Activated CD8-positive, alpha-beta T cell treated with anti-CD3 and anti-CD28 coated beads for 36 hours (primary cell): ENCODE measurements at regions not wholly inside any gene's neighbourhood (a gene's known extent, or its start where the extent isn't known, plus 50 kb on each side); places are given as distances from the start of the nearest gene placed in this dataset.

ENCODE experiments used
- ATAC-seq: fragments of 200-7000 bp; cut with Tn5 transposase; one replicate; pipeline ENCODE4 v1.10.0; 2021; ENCODE audit warnings: mild to moderate bottlenecking, moderate library complexity
- CTCF ChIA-PET: fragments of 350-600 bp; sonication (Branson Sonifier 250); formaldehyde crosslinking; loops from one replicate; lab custom pipeline; 2021; ENCODE audit warnings: antibody characterized with exemption; lab: Charles Lee
- POLR2A ChIA-PET: fragments of 350-600 bp; sonication (Branson Sonifier 250); formaldehyde crosslinking; loops from one replicate; lab custom pipeline; 2021; ENCODE audit warnings: antibody characterized with exemption; lab: Charles Lee
- DNase-seq: peaks from one replicate; pipeline ENCODE4 v3.0.0-alpha.2; 2020
- H3K27ac Mint-ChIP-seq: one replicate; pipeline ENCODE4 v1.8.0; 2021; ENCODE audit warnings: mild to moderate bottlenecking, mixed read lengths
- H3K27me3 Mint-ChIP-seq: one replicate; pipeline ENCODE4 v1.8.0; 2021; ENCODE audit warnings: mixed read lengths
- H3K36me3 Mint-ChIP-seq: one replicate; pipeline ENCODE4 v1.8.0; 2021; ENCODE audit warnings: low read depth, mixed read lengths
- H3K4me1 Mint-ChIP-seq: one replicate; pipeline ENCODE4 v1.8.0; 2021; ENCODE audit warnings: low read depth, mixed read lengths
- H3K4me3 Mint-ChIP-seq: one replicate; pipeline ENCODE4 v1.8.0; 2021; ENCODE audit warnings: mild to moderate bottlenecking, moderate library complexity, mixed read lengths
- H3K9me3 Mint-ChIP-seq: one replicate; pipeline ENCODE4 v1.8.0; 2021; ENCODE audit warnings: mixed read lengths
- intact Hi-C: fragments of 100-400 bp; cut with micrococcal nuclease; formaldehyde crosslinking; loops from one replicate; pipeline ENCODE4 v1.10.0; 2022
- TF ChIP-seq, protein P1 (sequence below): fragments of 200-600 bp; IDR thresholded peaks from one replicate; pipeline ENCODE4 v1.8.0; 2022; ENCODE audit warnings: antibody characterized with exemption, mild to moderate bottlenecking

- Mint-ChIP-seq H3K4me1 (no peaks in the 10 kb centered on the region), H3K27ac (no peak overlapping the region), H3K36me3 (no peaks in the 10 kb centered on the region), H3K4me3 (no peak overlapping the region), H3K27me3 (peaks cover 15% of the 10 kb centered on the region), H3K9me3 (no peaks in the 10 kb centered on the region)
- TF ChIP-seq, protein P1, sequence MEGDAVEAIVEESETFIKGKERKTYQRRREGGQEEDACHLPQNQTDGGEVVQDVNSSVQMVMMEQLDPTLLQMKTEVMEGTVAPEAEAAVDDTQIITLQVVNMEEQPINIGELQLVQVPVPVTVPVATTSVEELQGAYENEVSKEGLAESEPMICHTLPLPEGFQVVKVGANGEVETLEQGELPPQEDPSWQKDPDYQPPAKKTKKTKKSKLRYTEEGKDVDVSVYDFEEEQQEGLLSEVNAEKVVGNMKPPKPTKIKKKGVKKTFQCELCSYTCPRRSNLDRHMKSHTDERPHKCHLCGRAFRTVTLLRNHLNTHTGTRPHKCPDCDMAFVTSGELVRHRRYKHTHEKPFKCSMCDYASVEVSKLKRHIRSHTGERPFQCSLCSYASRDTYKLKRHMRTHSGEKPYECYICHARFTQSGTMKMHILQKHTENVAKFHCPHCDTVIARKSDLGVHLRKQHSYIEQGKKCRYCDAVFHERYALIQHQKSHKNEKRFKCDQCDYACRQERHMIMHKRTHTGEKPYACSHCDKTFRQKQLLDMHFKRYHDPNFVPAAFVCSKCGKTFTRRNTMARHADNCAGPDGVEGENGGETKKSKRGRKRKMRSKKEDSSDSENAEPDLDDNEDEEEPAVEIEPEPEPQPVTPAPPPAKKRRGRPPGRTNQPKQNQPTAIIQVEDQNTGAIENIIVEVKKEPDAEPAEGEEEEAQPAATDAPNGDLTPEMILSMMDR: no peak
- ATAC-seq: no peak
- CTCF ChIA-PET: no interaction called here
- intact Hi-C loops: no loop called here
- DNase-seq: no peak
- POLR2A ChIA-PET: no interaction called here
These were observed 85.3 kb upstream of the MBIP start for GRCh38 chr14:36405589-36406274.

- Mint-ChIP-seq H3K4me3 (no peak overlapping the region), H3K9me3 (no peaks in the 10 kb centered on the region), H3K27me3 (peaks cover 14% of the 10 kb centered on the region), H3K4me1 (no peaks in the 10 kb centered on the region), H3K36me3 (no peaks in the 10 kb centered on the region), H3K27ac (no peak overlapping the region)
- DNase-seq (no peak), ATAC-seq (no peak)
- ChIA-PET POLR2A (no interaction called here), CTCF (interaction anchor here (1.1 kb wide), 1 partner anchor 17 kb away, joined by 3 read pairs; no protein-coding TSS in a partner anchor)
- intact Hi-C loops: no loop called here
- TF ChIP-seq, protein P1: no peak
These were observed 82.4 kb upstream of the MBIP start for GRCh38 chr14:36402867-36403266.

DNA sequence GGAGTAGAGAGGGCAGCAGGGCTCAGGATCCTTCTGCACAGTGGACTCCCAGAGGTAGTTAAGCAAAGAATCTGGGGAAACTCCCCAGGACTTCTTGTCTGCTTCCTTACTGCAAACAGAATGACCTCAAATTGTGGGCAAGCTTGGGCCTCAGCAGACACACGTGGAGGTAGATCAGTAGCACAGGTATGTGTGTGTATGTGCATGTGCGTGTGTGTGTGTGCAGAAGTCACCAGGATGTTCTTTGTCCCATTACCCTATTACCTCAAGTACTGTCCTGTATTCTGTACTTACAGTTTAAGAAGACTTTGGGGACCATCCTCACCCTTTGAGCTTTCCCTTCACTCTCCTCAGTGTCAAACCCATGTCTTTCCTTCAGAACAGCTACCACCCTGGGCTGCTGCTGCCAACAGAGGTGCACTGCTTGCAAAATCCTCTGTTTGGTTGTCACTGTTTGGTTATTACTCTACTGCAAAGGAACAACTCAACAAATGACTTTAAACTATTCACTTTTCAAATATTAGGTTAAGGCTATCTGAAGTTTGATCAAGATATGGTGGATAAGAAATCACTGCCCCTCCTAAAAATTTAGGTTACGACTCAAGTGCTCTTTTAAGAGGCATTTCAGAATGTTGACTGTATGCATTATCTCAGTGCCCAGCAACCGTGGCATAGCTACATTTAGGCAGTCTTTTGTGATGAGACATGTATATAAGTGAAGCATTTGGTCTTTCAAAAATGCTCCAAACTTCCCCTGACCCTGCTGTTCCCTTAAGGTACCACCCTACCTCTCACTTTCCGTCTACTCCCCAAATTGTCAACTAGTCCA lies 78.2 kb upstream of the MBIP start:
- CTCF ChIA-PET: interaction anchor here (0.7 kb wide), 1 partner anchor 57 kb away, joined by 3 read pairs; no protein-coding TSS in a partner anchor
- TF ChIP-seq, protein P1: no peak
- Mint-ChIP-seq H3K4me3 (no peak overlapping the region), H3K27me3 (no peaks in the 10 kb centered on the region), H3K9me3 (no peaks in the 10 kb centered on the region), H3K36me3 (no peaks in the 10 kb centered on the region), H3K27ac (no peak overlapping the region), H3K4me1 (no peaks in the 10 kb centered on the region)
- intact Hi-C loops: no loop called here
- no peak for ATAC-seq
- DNase-seq: no peak
- POLR2A ChIA-PET: no interaction called here

GRCh38 chr14:36397357-36397756 lies 76.9 kb upstream of the MBIP start:
- H3K36me3 Mint-ChIP-seq: no peaks in the 10 kb centered on the region
- intact Hi-C loops: no loop called here
- TF ChIP-seq, protein P1: no peak
- DNase-seq (no peak), ATAC-seq (no peak)
- no peaks in the 10 kb centered on the region for H3K4me1 Mint-ChIP-seq
- CTCF ChIA-PET: interaction anchor here (1.1 kb wide), 1 partner anchor 328 kb away, joined by 3 read pairs; no protein-coding TSS in a partner anchor
- H3K27ac Mint-ChIP-seq: no peak overlapping the region
- no peaks in the 10 kb centered on the region for H3K27me3 Mint-ChIP-seq
- no peaks in the 10 kb centered on the region for H3K9me3 Mint-ChIP-seq
- POLR2A ChIA-PET: no interaction called here
- no peak overlapping the region for H3K4me3 Mint-ChIP-seq

GRCh38 chr14:36396798-36397197 lies 76.4 kb upstream of the MBIP start:
- Mint-ChIP-seq H3K27me3 (no peaks in the 10 kb centered on the region), H3K4me1 (no peaks in the 10 kb centered on the region), H3K9me3 (no peaks in the 10 kb centered on the region), H3K36me3 (no peaks in the 10 kb centered on the region), H3K27ac (no peak overlapping the region), H3K4me3 (no peak overlapping the region)
- TF ChIP-seq, protein P1: no peak
- DNase-seq (no peak), ATAC-seq (no peak)
- ChIA-PET POLR2A (no interaction called here), CTCF (no interaction called here)
- intact Hi-C loops: no loop called here
